HG02943 (cell line): ENCODE measurements at regions not wholly inside any gene's neighbourhood (a gene's known extent, or its start where the extent isn't known, plus 50 kb on each side); places are given as distances from the start of the nearest gene placed in this dataset.

Experiments
- ATAC-seq: cut with Tn5 transposase; IDR thresholded peaks from one replicate; pipeline ENCODE4 v1.9.1; 2021; ENCODE audit warnings: mild to moderate bottlenecking, low read depth, moderate library complexity; ENCODE audit not compliant: unreplicated experiment

DNA sequence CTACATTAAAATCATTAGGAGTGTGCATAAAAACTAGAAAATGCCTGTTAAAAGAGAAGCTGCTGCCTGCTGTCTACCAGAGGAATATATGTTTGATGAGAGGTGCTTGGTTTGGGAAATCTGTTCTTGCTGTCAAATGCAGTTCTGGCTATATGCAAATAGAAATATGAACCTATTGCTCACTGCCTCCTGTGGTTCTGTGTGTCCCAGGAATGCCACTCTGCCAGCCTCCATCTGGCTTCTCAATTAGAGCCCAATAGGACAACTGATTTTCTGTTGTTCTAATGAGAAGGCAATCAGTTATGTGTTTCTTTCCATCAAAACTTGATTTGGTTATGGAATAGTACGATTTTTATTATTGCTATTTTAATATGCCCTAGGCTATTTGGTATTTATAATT lies 759.7 kb downstream of the HDGFL1 start:
- ATAC-seq, result no peak

DNA sequence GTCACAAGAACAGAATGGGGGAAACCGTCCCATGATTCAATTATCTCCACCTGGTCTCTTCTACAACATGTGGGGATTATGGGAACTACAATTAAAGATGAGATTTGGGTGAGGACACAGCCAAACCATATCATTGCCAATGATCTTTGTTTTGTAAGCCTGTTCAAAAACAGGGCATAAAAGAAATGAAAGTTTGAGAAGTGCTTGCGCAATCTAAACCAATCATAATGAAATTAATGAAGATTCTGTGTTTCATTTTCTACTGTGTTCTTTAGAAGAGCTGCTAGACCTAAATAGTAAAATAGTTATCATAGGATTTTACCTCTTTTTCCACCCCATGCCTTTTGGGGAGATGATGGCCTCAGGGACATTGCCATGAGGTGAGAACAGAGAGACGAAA lies 761.3 kb downstream of the HDGFL1 start:
- no peak for ATAC-seq

DNA sequence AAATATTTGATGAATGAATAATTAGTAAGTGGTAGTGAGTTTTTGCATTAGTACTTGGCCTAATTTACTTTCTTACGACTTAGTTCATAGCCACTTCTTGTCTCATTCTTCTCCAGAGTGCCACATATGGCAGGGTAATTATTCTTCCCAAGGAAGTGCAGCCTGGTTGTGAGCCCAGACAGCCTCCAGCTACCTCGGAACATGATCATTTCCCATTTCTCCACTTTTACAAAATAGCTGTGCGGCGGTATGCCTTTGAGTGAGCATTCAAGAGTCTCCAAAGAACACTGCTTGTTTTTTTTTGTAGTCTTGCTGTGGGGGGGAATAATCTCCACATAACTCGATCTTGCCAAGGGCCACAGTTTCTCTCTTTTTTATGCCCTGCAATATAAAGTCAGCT lies 765.0 kb downstream of the HDGFL1 start:
- ATAC-seq, result no peak

DNA sequence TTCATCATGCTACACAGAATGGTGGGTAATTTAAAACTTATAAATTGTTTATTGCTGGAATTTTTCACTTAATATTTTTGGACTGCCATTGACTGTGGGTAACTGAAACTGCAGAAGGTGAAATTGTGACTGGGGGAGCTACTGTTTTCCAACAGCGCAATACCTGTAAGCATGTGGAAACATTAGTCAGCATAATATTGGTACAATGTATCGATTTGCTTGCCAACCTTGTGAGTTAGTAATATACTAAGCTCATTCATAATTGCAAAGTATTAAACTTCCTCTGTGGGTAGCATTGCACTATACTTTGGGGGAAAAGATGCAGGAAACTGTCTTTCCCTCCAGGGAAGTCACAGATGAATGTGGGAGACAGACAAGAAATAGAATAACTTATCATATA lies 766.5 kb downstream of the HDGFL1 start:
- no peak for ATAC-seq

DNA sequence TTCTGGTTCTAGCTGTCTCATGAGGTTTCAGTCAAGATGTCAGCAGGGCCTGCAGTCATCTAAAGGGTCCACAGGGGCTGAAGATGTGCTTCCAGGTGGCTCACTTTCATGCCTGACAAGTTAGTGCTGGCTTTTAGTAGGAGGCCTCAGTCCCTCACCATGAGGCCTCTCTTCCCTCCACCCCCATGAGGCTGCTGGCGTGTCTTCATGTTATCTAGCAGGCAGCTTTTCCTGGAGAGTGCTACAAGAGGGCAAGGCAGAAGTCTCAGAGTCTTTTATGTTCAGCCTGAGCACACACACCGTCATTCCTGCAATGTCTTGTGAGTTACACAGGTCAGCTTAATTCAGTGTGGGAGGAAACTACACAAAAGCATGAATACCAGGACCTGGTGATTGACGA lies 769.9 kb downstream of the HDGFL1 start:
- ATAC-seq, result no peak

GRCh38 chr6:23340271-23340670 lies 770.9 kb downstream of the HDGFL1 start:
- no peak for ATAC-seq

- ATAC-seq, result no peak
These were observed 774.4 kb downstream of the HDGFL1 start for GRCh38 chr6:23343610-23344306.

GRCh38 chr6:23348185-23348584 lies 777.8 kb upstream of the NRSN1 start:
- ATAC-seq, result no peak

- ATAC-seq, result no peak
These were observed 776.4 kb upstream of the NRSN1 start for GRCh38 chr6:23349521-23350147.

DNA sequence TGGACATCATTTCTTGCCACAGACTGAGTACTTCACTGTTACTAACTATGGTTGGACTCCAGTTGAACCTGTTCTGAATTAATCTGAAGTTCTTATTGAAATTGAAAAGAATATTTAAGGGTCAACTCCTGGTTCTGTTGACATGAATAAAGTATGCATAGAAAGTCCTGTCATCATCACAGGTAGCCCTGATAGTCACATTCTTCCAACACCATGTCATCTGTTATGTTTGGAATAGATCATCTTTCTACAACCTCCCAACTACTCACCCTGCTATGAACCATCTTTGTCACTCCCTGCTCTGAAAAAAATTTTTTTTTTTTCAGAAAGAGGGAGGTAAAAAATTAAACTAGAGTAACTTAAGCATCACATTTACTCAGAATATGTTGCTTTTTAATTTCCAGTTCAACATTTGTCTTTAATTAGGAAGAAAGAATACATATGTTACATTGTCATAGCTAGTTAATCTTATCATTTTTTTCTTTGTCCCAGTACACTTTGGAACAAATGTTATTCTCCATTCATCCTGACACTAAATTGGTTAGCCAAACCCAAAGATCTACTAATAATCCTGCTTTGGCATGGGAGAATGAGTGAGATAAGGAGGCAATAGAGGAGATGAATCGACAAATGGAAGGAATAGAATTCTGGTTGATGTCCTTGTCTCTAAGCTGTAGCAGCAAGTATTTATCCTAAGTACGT lies 775.1 kb upstream of the NRSN1 start:
- no peak for ATAC-seq

- no peak for ATAC-seq
These were observed 772.0 kb upstream of the NRSN1 start for GRCh38 chr6:23354004-23354403.

GRCh38 chr6:23357185-23357766 lies 768.7 kb upstream of the NRSN1 start:
- no peak for ATAC-seq

GRCh38 chr6:23365732-23366131 lies 760.3 kb upstream of the NRSN1 start:
- no peak for ATAC-seq

GRCh38 chr6:23367311-23367710 lies 758.7 kb upstream of the NRSN1 start:
- ATAC-seq, result no peak

DNA sequence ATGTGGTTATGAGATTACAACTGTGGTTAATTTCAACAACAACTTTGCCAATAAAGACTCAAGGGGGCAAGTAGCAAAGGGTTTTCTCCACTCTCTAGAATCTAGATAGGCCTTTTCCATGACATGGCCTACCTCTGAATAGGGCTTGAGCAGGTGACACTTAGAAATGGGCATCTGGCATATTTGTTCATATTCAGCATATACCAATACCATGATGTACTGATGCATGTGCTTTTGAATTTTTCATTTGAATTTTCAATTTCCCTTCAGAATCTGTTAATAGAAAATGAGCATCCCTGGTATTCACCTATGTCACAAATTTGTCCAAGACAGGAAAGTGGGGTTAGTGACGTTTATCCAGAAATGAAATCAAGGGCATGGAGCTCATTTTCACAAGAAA lies 757.5 kb upstream of the NRSN1 start:
- ATAC-seq, result no peak

DNA sequence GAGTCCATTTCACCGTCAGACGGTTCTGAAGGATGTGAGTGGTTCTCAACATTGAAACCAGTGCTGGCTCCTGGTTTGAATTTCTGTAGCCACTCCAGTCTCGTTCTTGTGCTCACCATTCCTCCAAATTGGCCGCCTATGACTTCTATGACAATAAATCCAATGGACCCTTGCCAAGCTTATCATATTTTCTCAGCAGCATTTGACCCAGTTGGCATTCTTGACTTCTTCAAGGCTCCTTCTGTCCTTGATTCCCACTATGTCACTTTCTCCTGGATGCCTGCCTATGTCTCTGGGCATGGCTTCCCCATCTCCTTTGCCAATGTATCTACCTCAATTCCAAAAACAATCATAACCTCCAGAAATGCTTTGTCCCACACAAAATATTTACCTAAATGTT lies 756.0 kb upstream of the NRSN1 start:
- no peak for ATAC-seq

- no peak for ATAC-seq
These were observed 754.7 kb upstream of the NRSN1 start for GRCh38 chr6:23371132-23371915.

DNA sequence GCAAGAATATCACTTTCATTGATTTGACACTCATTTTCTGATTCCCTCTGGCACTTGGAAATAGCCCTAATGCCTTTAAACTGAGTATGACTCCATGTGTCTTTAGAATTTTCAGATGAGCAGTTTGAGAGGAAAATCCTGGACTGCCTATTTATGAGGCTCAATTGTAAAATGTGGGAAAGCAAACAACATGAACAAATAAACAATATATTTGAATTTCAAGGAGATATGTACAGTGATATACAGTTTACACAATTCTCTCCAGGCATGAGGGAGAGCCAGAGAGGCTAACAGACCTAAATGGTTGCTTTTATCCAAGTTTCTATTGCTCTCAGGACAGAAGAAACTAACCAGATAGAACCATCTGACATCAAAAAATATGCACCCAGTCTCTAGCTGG lies 748.2 kb upstream of the NRSN1 start:
- no peak for ATAC-seq

GRCh38 chr6:23380465-23380864 lies 745.5 kb upstream of the NRSN1 start:
- ATAC-seq, result no peak

DNA sequence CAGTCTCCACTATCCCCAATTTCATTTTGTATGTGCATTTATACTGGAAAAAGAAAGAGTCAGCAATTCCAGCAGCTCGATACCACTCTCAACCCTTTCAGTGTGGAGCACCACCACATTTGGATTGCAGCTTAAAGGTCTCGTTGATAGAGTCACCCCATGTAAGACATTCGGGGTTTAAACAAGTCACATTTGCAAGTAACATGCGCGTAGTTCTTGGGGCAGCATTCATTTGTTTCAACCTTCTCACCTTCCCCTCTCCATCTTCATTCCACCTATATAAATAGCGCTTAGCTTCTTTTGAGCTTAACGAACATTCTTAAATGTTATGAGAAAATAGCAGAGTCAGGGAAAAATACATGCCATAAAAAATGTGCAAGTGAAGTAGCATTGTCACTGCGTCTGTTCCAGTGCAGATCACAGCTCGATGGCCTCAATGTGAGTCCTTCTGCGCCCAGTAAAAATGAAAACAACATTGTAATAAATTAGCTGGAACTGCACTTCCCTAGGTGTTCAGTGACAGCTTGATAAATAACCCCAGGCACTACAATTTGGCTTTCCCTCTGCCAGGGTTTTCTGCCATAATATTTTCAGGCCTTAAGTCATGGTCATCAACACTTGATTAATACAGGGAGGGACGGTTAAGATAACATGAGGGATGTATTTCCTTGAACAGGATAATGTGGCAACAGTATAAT lies 737.8 kb upstream of the NRSN1 start:
- ATAC-seq, result no peak
